Stimulated activated CD4-positive, alpha-beta T cell treated with anti-CD3 and anti-CD28 coated beads, Interleukin-2, amount 100 ng/mL, for 4 hours (primary cell): ENCODE measurements at regions not wholly inside any gene's neighbourhood (a gene's known extent, or its start where the extent isn't known, plus 50 kb on each side); places are given as distances from the start of the nearest gene placed in this dataset.
A peak's percentile ranks its signal among the peaks of the same experiment; 100 is the strongest.
"Not testable (repeated sequence)": the region's sequence is repeated elsewhere in the genome, so short reads cannot be mapped to it uniquely, and the experiment has no call there.

Experiments
- DNase-seq: peaks from one replicate; pipeline ENCODE4 v3.0.0-alpha.2; 2020; ENCODE audit warnings: low read depth

- no peak for DNase-seq
Observed at GRCh38 chr13:44128552-44129001, 245.0 kb upstream of the SERP2 start.

- DNase-seq = no peak
Observed at GRCh38 chr13:44129418-44129817, 244.2 kb upstream of the SERP2 start.

- no peak for DNase-seq
Observed at GRCh38 chr13:44131069-44131614, 242.5 kb upstream of the SERP2 start.

GRCh38 chr13:44132710-44133109, 240.9 kb upstream of the SERP2 start:
- no peak for DNase-seq

GRCh38 chr13:44133626-44134025, 240.0 kb upstream of the SERP2 start:
- DNase-seq = no peak

- DNase-seq = no peak
Observed at GRCh38 chr13:44135566-44135965, 238.1 kb upstream of the SERP2 start.

GRCh38 chr13:44136696-44137268, 236.8 kb upstream of the SERP2 start:
- no peak for DNase-seq

GRCh38 chr13:44137466-44137865, 236.2 kb upstream of the SERP2 start:
- DNase-seq = no peak

GRCh38 chr13:44140146-44140545, 233.5 kb upstream of the SERP2 start:
- DNase-seq = no peak

GRCh38 chr13:44140888-44141724, 232.5 kb upstream of the SERP2 start:
- DNase-seq = no peak

- peak; percentile 88 for DNase-seq
Observed at GRCh38 chr13:44141725-44142539, 231.7 kb upstream of the SERP2 start.

GRCh38 chr13:44142540-44142867, 231.1 kb upstream of the SERP2 start:
- DNase-seq = no peak

- no peak for DNase-seq
Observed at GRCh38 chr13:44142941-44143665, 230.5 kb upstream of the SERP2 start.

- DNase-seq = no peak
Observed at GRCh38 chr13:44146138-44146537, 227.5 kb upstream of the SERP2 start.

GRCh38 chr13:44147233-44147632, 226.4 kb upstream of the SERP2 start:
- DNase-seq = no peak

GRCh38 chr13:44147648-44148047, 226.0 kb upstream of the SERP2 start:
- DNase-seq = no peak

- DNase-seq = no peak
Observed at GRCh38 chr13:44148159-44148914, 225.3 kb upstream of the SERP2 start.

- DNase-seq = not testable (repeated sequence)
Observed at GRCh38 chr13:44149231-44149630, 224.4 kb upstream of the SERP2 start.

GRCh38 chr13:44149821-44150220, 223.8 kb upstream of the SERP2 start:
- no peak for DNase-seq

- no peak for DNase-seq
Observed at GRCh38 chr13:44151474-44151873, 222.2 kb upstream of the SERP2 start.

- no peak for DNase-seq
Observed at GRCh38 chr13:44153496-44153895, 220.1 kb upstream of the SERP2 start.
